ENCODE measurements at regions not wholly inside any gene's neighbourhood (a gene's known extent, or its start where the extent isn't known, plus 50 kb on each side); places are given as distances from the start of the nearest gene placed in this dataset.
"Not testable (repeated sequence)": the region's sequence is repeated elsewhere in the genome, so short reads cannot be mapped to it uniquely, and the experiment has no call there.

DNA sequence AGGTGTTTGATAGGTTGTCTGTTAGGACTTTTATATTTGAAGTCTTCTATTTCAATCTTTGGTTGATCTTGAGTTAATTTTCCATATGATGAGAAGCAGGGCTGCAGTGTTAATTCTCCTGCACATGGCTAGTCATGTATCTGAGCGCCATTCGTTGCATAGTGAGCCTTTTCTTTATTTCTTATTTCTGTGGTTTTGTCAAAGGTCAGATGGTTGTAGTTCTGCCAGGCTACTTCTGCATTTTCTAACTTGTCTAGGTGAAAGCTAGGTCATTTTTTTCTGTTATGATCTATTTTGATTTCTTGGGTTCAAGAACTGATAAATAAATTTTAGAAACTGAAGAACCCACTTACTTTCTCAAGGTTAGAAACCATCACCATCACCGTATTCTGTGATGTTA, 56.7 kb downstream of the CCDC74A start:
- no peak for DNase-seq

- no peak for DNase-seq
Observed at GRCh38 chr2:131584940-131585339, 57.3 kb downstream of the CCDC74A start.

- no peak for DNase-seq
Observed at GRCh38 chr2:131588152-131588873, 60.6 kb downstream of the CCDC74A start.

DNA sequence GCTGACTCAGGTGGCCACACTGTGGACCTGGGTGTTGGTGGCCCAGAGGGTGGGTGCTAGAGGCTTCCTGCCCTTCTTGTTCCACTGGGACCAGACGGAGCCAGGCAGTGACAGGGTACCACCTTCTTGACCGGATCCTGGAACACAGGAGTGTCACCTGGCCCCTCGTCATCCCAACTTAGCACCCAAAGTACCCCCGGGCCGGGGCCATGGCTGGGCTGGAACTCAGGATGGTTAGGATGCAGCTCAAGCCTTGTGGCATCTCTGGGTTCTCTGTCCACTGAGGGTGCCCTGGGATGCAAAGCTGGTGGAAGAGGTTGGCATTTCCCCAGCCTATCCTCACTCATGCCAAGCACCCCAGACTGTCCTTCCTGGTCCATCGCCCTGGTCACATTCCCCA, 61.4 kb downstream of the CCDC74A start:
- DNase-seq, result not testable (repeated sequence)

DNA sequence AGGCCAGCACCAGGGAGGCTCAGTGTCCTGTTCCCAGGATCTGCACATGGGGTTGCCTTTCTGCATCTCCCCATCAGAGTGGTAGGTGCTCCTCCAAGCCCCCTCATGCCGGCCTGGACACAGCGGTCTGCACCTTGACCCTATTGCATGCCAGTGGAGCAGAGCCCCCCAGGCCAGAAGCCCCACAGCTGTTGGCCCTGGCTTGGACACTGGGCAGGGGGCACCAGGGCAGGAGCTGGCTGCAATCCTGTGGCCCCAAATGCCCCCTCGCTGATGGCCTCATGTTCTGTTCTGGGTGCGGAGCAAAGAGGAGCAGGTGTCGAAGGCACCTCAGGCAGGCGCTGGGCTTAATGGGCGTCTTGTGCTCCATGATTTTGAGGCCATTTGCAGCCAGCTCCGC, 62.7 kb downstream of the CCDC74A start:
- no peak for DNase-seq

DNA sequence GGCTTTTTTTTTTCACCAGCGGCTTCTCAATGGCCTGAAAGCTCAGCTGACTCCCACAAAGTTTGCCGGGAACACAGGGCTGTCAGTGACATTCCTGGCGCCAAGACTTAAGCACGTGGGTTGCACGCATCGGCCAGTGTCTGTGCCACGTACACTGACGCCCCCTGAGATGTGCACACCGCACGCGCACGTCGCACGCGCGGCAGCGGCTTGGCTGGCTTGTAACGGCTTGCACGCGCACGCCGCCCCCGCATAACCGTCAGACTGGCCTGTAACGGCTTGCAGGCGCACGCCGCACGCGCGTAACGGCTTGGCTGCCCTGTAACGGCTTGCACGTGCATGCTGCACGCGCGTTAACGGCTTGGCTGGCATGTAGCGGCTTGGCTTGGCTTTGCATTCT, 63.2 kb downstream of the CCDC74A start:
- no peak for DNase-seq

DNA sequence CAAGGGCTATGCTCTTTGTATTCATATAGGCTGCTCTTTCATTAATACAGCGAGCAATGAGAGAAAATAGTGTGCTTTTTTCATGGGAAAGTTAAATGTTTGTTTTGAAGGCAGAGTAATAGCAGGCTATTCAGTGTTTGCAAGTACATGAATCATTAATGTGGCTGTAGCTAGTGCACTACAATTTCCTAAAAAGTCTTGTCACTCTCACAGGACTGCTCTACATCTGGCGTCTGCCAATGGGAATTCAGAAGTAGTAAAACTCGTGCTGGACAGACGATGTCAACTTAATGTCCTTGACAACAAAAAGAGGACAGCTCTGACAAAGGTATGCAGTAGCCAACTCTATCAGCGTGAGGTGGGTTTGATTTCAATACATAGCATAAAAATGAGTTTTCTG, 68.9 kb downstream of the CCDC74A start:
- not testable (repeated sequence) for DNase-seq

DNA sequence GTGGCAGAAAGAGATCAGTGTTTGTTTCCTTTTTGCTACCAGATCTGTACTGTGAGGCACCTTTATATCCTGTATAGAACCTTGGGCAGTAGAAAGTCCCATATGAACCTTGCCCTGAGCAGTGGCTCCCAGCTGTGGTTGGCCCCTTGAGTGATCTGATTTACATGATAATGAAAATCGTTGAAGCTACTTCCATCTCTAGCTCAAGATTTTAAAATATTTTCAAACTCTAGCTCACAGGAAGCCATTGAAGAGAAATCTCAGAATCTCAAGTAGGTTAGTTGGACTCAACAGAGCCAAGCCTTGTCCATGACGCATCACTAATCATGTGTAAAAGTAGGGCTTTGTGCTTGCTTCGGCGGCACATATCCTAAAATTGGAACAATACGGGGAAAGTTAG, 74.8 kb downstream of the CCDC74A start:
- not testable (repeated sequence) for DNase-seq

GRCh38 chr2:131604652-131605051, 77.0 kb downstream of the CCDC74A start:
- DNase-seq, result not testable (repeated sequence)

DNA sequence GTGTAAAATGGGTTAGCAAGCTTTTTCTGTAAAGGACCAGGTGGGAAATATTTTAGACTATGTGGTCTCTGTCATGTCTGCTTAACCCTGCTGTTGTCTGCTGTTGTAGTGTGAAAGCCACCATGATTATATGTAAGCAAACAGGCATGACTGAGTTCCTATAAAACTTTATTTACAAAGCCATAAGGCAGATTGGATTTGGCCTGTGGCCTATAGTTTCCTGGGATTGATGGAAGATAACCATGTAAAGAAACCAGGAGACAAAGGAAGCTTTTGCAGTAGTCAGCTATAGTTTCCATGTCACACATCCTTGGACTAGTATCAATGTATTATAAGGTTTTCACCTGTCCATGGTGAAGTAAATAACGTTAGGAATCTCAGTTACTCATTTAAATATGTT, 78.7 kb downstream of the CCDC74A start:
- DNase-seq, result not testable (repeated sequence)

- not testable (repeated sequence) for DNase-seq
Observed at GRCh38 chr2:131607056-131607455, 79.4 kb downstream of the CCDC74A start.

- DNase-seq, result not testable (repeated sequence)
Observed at GRCh38 chr2:131614539-131614938, 86.9 kb downstream of the CCDC74A start.

- DNase-seq, result not testable (repeated sequence)
Observed at GRCh38 chr2:131618320-131618719, 90.6 kb downstream of the CCDC74A start.

DNA sequence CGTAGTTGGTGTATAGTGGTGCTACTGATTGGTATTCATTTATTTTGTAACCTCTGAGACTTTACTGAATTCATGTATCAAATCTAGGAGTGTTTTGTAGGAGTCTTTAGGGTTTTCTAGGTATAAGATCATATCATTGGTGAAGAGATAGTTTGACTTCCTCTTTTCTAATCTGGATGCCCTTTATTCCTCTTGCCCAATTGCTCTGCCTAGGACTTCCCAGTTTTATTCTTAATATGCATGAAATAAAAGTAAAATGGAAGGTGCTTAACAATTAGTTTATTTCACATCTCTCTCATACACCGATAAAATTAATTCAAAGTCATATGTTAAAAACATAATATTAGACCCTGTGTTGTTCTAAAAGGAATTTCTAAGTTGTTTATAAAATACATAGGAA, 95.2 kb downstream of the CCDC74A start:
- not testable (repeated sequence) for DNase-seq

- not testable (repeated sequence) for DNase-seq
Observed at GRCh38 chr2:131626011-131626410, 98.3 kb downstream of the CCDC74A start.

DNA sequence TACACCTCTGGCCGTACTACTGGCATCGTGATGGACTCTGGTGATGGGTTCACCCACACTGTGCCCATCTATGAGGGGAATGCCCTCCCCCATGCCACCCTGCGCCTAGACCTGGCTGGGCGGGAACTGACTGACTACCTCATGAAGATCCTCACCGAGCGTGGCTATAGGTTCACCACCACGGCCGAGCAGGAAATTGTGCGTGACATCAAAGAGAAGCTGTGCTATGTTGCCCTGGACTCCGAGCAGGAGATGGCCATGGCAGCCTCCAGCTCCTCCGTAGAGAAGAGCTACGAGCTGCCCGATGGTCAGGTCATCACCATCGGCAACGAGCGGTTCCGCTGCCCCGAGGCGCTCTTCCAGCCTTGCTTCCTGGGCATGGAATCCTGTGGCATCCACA, 98.9 kb downstream of the CCDC74A start:
- DNase-seq, result not testable (repeated sequence)

- not testable (repeated sequence) for DNase-seq
Observed at GRCh38 chr2:131627777-131628176, 100.1 kb downstream of the CCDC74A start.

DNA sequence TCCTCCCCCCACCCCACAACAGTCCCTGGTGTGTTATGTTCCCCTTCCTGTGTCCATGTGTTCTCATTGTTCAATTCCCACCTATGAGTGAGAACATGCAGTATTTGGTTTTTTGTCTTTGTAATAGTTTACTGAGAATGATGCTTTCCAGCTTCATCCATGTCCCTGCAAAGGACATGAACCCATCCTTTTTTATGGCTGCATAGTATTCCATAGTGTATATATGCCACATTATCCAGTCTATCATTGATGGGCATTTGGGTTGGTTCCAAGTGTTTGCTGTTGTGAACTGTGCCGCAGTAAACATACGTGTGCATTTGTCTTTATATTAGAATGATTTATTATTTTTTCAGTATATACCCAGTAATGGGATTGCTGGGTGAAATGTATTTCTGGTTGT, 104.0 kb downstream of the CCDC74A start:
- not testable (repeated sequence) for DNase-seq

GRCh38 chr2:131633405-131633804, 105.7 kb downstream of the CCDC74A start:
- DNase-seq, result not testable (repeated sequence)

DNA sequence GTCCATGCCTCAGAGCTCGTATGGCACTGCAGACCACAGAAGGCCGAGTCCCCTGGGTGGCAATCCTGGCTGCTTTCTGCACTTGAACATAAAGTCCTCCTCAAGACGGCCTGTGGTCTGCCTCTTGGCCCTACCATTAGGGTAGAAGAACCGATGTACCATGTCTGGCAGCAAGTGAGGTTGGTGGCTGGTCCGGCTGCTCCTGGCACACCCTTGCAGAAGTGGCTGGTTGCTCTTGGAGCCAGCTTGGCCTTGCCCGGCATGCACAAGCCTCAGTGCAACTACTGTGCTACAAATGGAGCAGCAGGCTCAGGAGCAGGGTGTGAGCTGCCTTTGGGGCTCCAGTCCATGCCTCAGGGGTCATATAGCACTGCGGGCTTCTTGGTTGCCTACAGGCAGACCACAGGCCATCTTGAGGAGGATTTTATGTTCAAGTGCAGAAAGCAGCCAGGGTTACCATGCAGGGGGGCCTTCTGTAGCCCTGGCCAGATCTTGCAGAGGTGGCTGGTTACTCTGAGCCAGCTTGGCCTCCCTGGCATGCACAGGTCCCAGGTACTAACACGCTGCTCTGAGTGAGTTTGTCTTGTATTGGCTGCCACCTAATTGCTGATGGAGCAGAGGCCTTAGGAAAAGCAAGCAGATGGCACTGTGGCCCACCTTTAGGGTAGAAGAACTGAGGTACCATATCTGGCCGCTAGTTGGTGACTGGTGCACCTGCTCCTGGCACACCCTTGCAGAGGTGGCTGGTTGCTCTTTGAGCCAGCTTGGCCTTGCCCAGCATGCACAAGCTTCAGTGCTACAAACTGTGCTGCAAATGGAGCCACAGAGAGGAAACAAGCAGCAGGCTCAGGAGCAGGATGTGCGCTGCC, 106.4 kb downstream of the CCDC74A start:
- DNase-seq, result not testable (repeated sequence)

GRCh38 chr2:131635611-131636010, 107.9 kb downstream of the CCDC74A start:
- no peak for DNase-seq

DNA sequence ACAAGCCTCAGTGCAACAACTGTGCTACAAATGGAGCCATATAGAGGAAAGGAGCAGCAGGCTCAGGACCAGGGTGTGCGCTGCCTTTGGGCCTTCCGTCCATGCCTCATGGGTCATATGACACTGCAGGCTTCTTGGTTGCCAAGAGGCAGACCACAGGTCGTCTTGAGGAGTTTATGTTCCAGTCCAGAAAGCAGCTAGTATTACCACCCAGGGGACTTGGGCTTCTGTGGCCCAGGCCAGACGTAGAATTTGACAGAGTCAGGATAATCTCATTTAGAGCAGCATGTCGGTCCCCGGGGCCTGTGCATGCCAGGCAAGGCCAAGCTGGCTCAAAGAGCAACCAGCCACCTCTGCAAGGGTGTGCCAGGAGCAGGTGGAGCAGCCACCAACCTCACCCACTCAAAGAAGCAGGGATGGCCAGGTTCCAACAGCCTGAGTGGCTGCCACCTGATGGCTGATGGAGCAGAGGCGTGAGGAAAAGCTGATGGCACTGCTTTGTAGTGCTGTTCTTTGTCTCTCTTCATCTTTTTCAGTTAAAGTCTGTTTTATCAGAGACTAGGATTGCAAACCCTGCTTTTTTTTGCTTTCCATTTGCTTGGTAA, 109.1 kb downstream of the CCDC74A start:
- DNase-seq, result not testable (repeated sequence)

GRCh38 chr2:131639001-131639620, 111.4 kb downstream of the CCDC74A start:
- DNase-seq, result not testable (repeated sequence)

Measured in COR-L47 (cell line).